A673 (cell line): ENCODE measurements at regions not wholly inside any gene's neighbourhood (a gene's known extent, or its start where the extent isn't known, plus 50 kb on each side); places are given as distances from the start of the nearest gene placed in this dataset.

ENCODE experiments used
- CTCF ChIP-seq: fragments of 300-800, 200-600 bp; sonication (generic); conservative IDR thresholded peaks from 2 replicates; pipeline ENCODE4 v1.5.1; 2017; ENCODE audit warnings: low read depth, mild to moderate bottlenecking, antibody characterized with exemption, low read length, moderate library complexity, mixed read lengths
- EZH2 ChIP-seq: fragments of 200-600 bp; sonication (generic); IDR thresholded peaks from 2 replicates; pipeline ENCODE4 v1.6.1; 2017; ENCODE audit warnings: borderline replicate concordance, low read depth, mild to moderate bottlenecking, mixed read lengths, antibody characterized with exemption, low read length; ENCODE audit not compliant: poor library complexity, severe bottlenecking

GRCh38 chr1:185663332-185663731, 70.9 kb upstream of the HMCN1 start:
- TF ChIP-seq EZH2 (no peak), CTCF (no peak)
